Skin of body (tissue), 1 donor: ENCODE measurements at regions not wholly inside any gene's neighbourhood (a gene's known extent, or its start where the extent isn't known, plus 50 kb on each side); places are given as distances from the start of the nearest gene placed in this dataset.

Source experiments
- DNase-seq: peaks from one replicate; lab custom pipeline; 2025; lab: John Stamatoyannopoulos, UW

GRCh38 chr2:226403369-226403768 is 396.3 kb downstream of the IRS1 start:
- DNase-seq: no peak

- DNase-seq: no peak
Measured at GRCh38 chr2:226399006-226399405, 400.6 kb downstream of the IRS1 start.

- no peak for DNase-seq
Measured at GRCh38 chr2:226398580-226398979, 401.0 kb downstream of the IRS1 start.

GRCh38 chr2:226396541-226396940 is 403.1 kb downstream of the IRS1 start:
- DNase-seq: no peak

- DNase-seq: no peak
Measured at GRCh38 chr2:226387499-226387942, 412.1 kb downstream of the IRS1 start.

- no peak for DNase-seq
Measured at GRCh38 chr2:226383461-226383860, 416.2 kb downstream of the IRS1 start.

GRCh38 chr2:226380679-226381078 is 418.9 kb downstream of the IRS1 start:
- DNase-seq: no peak

- DNase-seq: peak; percentile 27
Measured at GRCh38 chr2:226378753-226379705, 420.6 kb downstream of the IRS1 start.

- DNase-seq: no peak
Measured at GRCh38 chr2:226376516-226377180, 423.0 kb downstream of the IRS1 start.

- DNase-seq: no peak
Measured at GRCh38 chr2:226366920-226367319, 432.7 kb downstream of the IRS1 start.

- no peak for DNase-seq
Measured at GRCh38 chr2:226364217-226364616, 435.4 kb downstream of the IRS1 start.

- DNase-seq: no peak
Measured at GRCh38 chr2:226362980-226363379, 436.6 kb downstream of the IRS1 start.

- DNase-seq: no peak
Measured at GRCh38 chr2:226360658-226361057, 439.0 kb downstream of the IRS1 start.

GRCh38 chr2:226358688-226359087 is 440.9 kb downstream of the IRS1 start:
- no peak for DNase-seq

- DNase-seq: no peak
Measured at GRCh38 chr2:226357816-226358215, 441.8 kb downstream of the IRS1 start.

- DNase-seq: no peak
Measured at GRCh38 chr2:226355600-226355999, 444.0 kb downstream of the IRS1 start.

- no peak for DNase-seq
Measured at GRCh38 chr2:226354434-226354833, 445.2 kb downstream of the IRS1 start.

GRCh38 chr2:226352941-226353560 is 446.6 kb downstream of the IRS1 start:
- DNase-seq: no peak

- DNase-seq: peak; percentile 16
Measured at GRCh38 chr2:226351711-226352110, 447.9 kb downstream of the IRS1 start.

- DNase-seq: no peak
Measured at GRCh38 chr2:226339616-226340015, 460.0 kb downstream of the IRS1 start.

- no peak for DNase-seq
Measured at GRCh38 chr2:226338825-226339224, 460.8 kb downstream of the IRS1 start.

- DNase-seq: peak; percentile 38
Measured at GRCh38 chr2:226337941-226338600, 461.5 kb downstream of the IRS1 start.
